GM12892 (cell line): ENCODE measurements at regions not wholly inside any gene's neighbourhood (a gene's known extent, or its start where the extent isn't known, plus 50 kb on each side); places are given as distances from the start of the nearest gene placed in this dataset.

ENCODE experiments used
- DNase-seq: peaks from one replicate; pipeline ENCODE4 v3.0.0; 2011; ENCODE audit not compliant: insufficient read length
- FAIRE-seq: peaks from 2 replicates; lab custom pipeline; 2011; peaks lifted over from hg19 to GRCh38; lab: Jason Lieb, UNC
- POLR2A ChIP-seq: IDR thresholded peaks from 2 replicates; pipeline ENCODE4 v1.6.1; 2011; ENCODE audit warnings: low read depth, low read length, control low read depth
- POLR2AphosphoS5 ChIP-seq: IDR thresholded peaks from 2 replicates; pipeline ENCODE4 v1.6.1; 2011; ENCODE audit warnings: low read depth, low read length, control low read depth
- TAF1 ChIP-seq: IDR thresholded peaks from 2 replicates; pipeline ENCODE4 v1.6.1; 2011; ENCODE audit warnings: low read depth, mild to moderate bottlenecking, control low read depth, low read length, borderline replicate concordance

DNA sequence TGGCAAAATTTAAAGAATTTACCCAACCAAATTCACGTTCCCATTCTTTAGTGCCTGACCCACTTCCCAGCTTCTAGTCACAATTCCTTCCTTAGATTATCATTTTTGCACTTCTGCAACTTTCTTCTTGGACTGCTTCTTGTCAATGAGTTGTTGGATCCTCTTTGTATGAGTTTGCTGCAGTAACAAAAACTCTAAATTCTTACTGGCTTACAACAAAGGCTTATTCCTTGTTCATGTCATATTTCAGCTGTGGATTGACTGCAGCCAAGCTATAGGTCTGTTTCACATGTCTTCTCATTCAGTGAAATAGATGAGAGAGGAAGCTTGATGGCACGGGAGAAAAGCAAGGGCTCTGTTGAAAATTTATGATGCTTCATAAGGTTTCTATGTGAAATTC lies 50.4 kb upstream of the TGFBR2 start:
- FAIRE-seq = no peak
- no peak for TF ChIP-seq POLR2A
- TF ChIP-seq POLR2AphosphoS5 = no peak
- TF ChIP-seq TAF1 = no peak
- no peak for DNase-seq
